ENCODE measurements at regions not wholly inside any gene's neighbourhood (a gene's known extent, or its start where the extent isn't known, plus 50 kb on each side); places are given as distances from the start of the nearest gene placed in this dataset.

DNA sequence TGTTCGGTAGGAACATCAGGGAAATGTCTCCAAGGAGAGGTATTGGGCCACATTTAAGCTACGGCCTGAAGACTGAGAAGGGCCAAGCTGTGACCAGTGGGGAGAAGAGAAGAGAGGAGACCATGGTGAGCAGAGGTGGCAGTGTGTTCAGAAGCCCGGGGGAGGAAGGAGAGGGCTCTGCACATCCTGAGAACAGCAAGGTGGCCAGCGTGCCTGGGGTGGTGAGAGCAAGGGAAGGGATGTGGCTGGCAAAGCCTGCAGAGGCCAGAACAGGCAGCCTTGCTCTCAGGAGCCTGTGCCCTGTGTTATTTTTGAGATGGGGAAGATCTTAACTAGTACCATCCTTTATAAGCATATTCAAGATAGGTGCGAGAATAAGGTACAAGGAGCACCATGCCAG, 933.5 kb upstream of the EEF2KMT start:
- no peak for TF ChIP-seq POLR2A (IDR thresholded peaks at IDR 0.05)
- TF ChIP-seq, protein P1, sequence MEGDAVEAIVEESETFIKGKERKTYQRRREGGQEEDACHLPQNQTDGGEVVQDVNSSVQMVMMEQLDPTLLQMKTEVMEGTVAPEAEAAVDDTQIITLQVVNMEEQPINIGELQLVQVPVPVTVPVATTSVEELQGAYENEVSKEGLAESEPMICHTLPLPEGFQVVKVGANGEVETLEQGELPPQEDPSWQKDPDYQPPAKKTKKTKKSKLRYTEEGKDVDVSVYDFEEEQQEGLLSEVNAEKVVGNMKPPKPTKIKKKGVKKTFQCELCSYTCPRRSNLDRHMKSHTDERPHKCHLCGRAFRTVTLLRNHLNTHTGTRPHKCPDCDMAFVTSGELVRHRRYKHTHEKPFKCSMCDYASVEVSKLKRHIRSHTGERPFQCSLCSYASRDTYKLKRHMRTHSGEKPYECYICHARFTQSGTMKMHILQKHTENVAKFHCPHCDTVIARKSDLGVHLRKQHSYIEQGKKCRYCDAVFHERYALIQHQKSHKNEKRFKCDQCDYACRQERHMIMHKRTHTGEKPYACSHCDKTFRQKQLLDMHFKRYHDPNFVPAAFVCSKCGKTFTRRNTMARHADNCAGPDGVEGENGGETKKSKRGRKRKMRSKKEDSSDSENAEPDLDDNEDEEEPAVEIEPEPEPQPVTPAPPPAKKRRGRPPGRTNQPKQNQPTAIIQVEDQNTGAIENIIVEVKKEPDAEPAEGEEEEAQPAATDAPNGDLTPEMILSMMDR (IDR thresholded peaks at IDR 0.05) = no peak
